Brain microvascular endothelial cell (primary cell): ENCODE measurements at regions not wholly inside any gene's neighbourhood (a gene's known extent, or its start where the extent isn't known, plus 50 kb on each side); places are given as distances from the start of the nearest gene placed in this dataset.

Experiments used
- DNase-seq: peaks from one replicate; pipeline ENCODE4 v3.0.0-alpha.2; 2020
- H3K27ac ChIP-seq: fragments of 250-450 bp; sonication (Bioruptor Pico); 2 replicates; pipeline ENCODE4 v1.5.1; 2020; ENCODE audit warnings: mild to moderate bottlenecking, moderate library complexity
- H3K27me3 ChIP-seq: fragments of 250-450 bp; sonication (Bioruptor Pico); replicated peaks from 2 replicates; pipeline ENCODE4 v1.5.1; 2020; ENCODE audit warnings: mild to moderate bottlenecking
- H3K36me3 ChIP-seq: fragments of 250-450 bp; sonication (Bioruptor Pico); replicated peaks from 2 replicates; pipeline ENCODE4 v1.5.1; 2020; ENCODE audit warnings: mild to moderate bottlenecking
- H3K4me3 ChIP-seq: 2 replicates; pipeline ENCODE4 v1.5.1; 2011; ENCODE audit warnings: low read depth, mild to moderate bottlenecking, control low read depth, low read length, moderate library complexity
- in situ Hi-C: cut with HindIII; loops from 2 replicates; pipeline ENCODE4 v1.10.0; 2017; ENCODE audit warnings: low sequenced_read_pairs, low pct_ligation_motif_present
- TF ChIP-seq, protein P1 (sequence below): IDR thresholded peaks from 2 replicates; pipeline ENCODE4 v1.5.1; 2011; ENCODE audit warnings: low read depth, mild to moderate bottlenecking, moderate library complexity, low read length, control low read depth, inconsistent platforms; ENCODE audit errors: missing control alignments

DNA sequence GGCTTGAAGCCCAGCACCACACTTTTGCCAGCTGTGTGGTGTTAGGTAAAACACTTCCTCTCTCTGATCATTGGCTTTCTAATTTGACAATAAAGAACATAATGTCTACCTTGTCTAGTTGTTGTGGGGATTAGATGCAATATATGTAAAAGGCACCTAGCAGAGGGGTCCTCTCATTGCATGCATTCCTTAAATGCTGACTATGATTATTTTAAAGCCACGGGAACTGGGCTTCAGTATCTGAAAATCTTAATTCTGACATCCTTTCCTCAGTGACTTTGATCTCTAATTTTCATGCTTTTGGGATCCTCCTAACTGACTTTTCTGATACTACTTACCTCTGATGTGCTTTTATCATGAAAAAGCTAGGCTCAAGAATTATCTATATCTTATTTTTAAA lies 596.3 kb downstream of the TAFA4 start:
- no peaks in the 10 kb centered on the region for H3K36me3 ChIP-seq
- TF ChIP-seq, protein P1, sequence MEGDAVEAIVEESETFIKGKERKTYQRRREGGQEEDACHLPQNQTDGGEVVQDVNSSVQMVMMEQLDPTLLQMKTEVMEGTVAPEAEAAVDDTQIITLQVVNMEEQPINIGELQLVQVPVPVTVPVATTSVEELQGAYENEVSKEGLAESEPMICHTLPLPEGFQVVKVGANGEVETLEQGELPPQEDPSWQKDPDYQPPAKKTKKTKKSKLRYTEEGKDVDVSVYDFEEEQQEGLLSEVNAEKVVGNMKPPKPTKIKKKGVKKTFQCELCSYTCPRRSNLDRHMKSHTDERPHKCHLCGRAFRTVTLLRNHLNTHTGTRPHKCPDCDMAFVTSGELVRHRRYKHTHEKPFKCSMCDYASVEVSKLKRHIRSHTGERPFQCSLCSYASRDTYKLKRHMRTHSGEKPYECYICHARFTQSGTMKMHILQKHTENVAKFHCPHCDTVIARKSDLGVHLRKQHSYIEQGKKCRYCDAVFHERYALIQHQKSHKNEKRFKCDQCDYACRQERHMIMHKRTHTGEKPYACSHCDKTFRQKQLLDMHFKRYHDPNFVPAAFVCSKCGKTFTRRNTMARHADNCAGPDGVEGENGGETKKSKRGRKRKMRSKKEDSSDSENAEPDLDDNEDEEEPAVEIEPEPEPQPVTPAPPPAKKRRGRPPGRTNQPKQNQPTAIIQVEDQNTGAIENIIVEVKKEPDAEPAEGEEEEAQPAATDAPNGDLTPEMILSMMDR, result no peak
- no peaks in the 10 kb centered on the region for H3K27me3 ChIP-seq
- in situ Hi-C loops, result no loop called here
- no peak overlapping the region for H3K4me3 ChIP-seq
- no peak overlapping the region for H3K27ac ChIP-seq
- DNase-seq, result no peak

DNA sequence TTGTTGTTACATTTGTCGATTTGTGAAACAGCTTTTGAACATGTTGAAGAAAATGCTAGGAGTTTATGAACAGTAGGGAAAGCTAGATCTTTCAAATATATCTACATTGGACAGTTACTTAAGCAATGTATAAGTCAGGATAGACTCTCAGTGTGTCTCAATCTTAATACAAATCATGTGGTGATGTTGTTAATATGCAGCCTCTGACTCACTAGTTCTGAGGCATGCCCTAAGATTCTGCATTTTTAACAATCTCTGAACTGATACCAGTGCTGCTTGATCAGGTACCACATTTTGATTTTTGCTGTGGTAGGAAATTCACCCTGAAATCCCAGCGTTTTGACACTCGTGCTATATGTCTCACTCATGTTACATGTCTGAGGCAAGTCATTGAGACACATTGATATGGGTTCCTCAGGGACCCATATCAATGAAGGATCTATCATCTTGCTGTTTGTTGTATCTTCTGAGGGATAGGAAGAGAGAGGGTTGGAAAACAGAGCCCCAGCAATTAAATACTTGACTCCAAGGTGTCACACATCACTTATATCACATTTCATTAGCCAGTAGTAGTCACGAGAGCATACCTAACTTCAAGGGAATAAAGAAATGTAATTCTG lies 597.9 kb downstream of the TAFA4 start:
- in situ Hi-C loops, result no loop called here
- H3K36me3 ChIP-seq, result no peaks in the 10 kb centered on the region
- TF ChIP-seq, protein P1, result no peak
- no peak overlapping the region for H3K27ac ChIP-seq
- DNase-seq, result no peak
- no peak overlapping the region for H3K4me3 ChIP-seq
- no peaks in the 10 kb centered on the region for H3K27me3 ChIP-seq

DNA sequence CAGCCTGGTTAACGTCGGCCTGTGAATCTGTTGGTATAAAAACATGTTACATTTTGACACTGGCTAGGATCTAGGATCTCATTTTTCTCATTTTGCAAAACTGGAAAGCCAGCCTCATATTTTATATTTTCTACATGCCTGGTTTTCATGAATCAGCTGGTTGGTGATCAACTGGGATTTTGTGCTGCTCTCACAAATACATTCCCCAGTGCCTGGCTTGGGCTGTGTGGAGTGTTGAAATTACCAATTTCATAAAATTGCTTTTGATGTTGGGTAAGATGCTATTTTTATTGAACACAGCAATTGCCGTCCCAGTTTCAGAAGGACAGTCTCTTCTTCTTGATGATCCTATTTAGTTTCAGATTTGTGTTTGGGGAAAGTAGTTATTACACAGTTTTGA lies 604.3 kb downstream of the TAFA4 start:
- TF ChIP-seq, protein P1, result no peak
- no peak overlapping the region for H3K27ac ChIP-seq
- no peaks in the 10 kb centered on the region for H3K36me3 ChIP-seq
- in situ Hi-C loops, result no loop called here
- H3K4me3 ChIP-seq, result no peak overlapping the region
- DNase-seq, result no peak
- H3K27me3 ChIP-seq, result no peaks in the 10 kb centered on the region

DNA sequence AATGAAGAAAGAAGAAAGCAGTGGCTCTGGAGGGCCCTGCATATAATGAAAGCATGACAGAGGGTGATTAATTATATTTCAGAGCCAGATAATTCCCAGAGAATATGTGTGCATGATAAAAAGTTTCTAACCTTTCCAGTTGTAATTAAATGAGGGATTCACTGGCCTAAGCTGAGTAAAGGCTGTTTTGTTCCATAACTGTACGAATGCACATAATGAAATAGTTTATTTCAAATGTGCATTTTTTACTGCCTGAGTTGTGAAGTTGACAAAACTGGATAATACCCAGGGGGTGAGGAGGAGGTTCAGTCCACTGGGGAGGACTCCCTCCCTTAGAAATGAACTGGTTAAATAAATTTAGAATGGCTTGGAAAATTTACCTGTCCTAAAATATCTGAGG lies 616.4 kb downstream of the TAFA4 start:
- Histone ChIP-seq H3K36me3 (no peaks in the 10 kb centered on the region), H3K4me3 (no peak overlapping the region), H3K27me3 (no peaks in the 10 kb centered on the region), H3K27ac (no peak overlapping the region)
- in situ Hi-C loops, result no loop called here
- no peak for DNase-seq
- TF ChIP-seq, protein P1, result no peak

DNA sequence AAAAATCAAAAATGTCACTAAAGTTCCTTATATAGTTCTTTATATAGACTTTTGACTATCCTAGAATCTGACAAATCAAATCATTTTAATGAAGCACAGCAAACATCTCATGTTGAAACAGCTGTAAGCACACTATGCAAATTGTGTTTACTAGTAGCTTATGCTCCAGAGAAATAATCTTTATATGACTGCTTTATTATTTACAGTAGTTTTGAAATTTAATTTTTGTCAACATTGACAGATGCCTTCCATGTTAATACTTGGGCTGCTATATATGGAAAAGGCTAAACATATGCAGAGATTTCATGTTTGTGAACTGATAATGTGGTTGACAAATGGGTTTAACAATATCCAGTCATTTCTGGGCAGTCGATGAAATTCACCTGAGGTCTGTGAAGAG lies 616.8 kb downstream of the TAFA4 start:
- H3K27ac ChIP-seq, result no peak overlapping the region
- H3K36me3 ChIP-seq, result no peaks in the 10 kb centered on the region
- no peak overlapping the region for H3K4me3 ChIP-seq
- in situ Hi-C loops, result no loop called here
- no peak for DNase-seq
- TF ChIP-seq, protein P1, result no peak
- no peaks in the 10 kb centered on the region for H3K27me3 ChIP-seq

DNA sequence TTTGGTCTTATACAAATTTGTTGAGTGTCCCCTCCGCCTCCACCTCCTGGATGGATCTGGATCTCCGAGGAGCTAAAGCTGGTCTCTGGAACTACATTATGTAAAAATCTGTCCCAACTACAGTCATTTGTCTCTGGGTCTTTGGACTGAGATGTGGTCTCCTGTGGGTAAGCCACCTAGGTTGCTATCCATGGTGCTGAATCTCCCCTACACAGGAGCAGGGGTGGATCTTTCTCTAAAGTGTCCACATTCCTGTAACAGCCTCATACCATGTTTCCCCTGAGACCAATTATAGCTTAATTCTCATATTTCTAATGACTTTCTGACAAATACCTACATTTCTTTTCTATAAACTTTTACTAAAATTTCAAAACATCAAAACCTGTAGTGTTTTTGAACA lies 625.8 kb downstream of the TAFA4 start:
- in situ Hi-C loops, result no loop called here
- H3K27ac ChIP-seq, result no peak overlapping the region
- TF ChIP-seq, protein P1, result no peak
- no peak for DNase-seq
- no peak overlapping the region for H3K4me3 ChIP-seq
- no peaks in the 10 kb centered on the region for H3K27me3 ChIP-seq
- no peaks in the 10 kb centered on the region for H3K36me3 ChIP-seq
